Spleen (tissue), 11 donors: ENCODE measurements at regions not wholly inside any gene's neighbourhood (a gene's known extent, or its start where the extent isn't known, plus 50 kb on each side); places are given as distances from the start of the nearest gene placed in this dataset.

Experiments used
- DNase-seq: peaks from one replicate; pipeline ENCODE4 v3.0.0-alpha.2; 2020
- H3K27ac ChIP-seq, 8 donors: fragments of 200-600 bp; sonication (generic) in 7 of 8; 1 replicate in 4 of 8; 2 replicates in 4 of 8; pipeline versions ENCODE4 v1.5.0 to v1.8.0; 2016 to 2021; ENCODE audit warnings: inconsistent platforms in 4 of 8, mild to moderate bottlenecking in 4 of 8, moderate library complexity in 1 of 8
- H3K27me3 ChIP-seq, 7 donors: fragments of 200-600 bp; sonication (generic) in 6 of 7; replicated peaks in 1 of 7; 1 replicate in 4 of 7; 2 replicates in 3 of 7; pipeline versions ENCODE4 v1.5.0 to v1.8.0; 2016 to 2021; ENCODE audit warnings: inconsistent platforms in 3 of 7, mild to moderate bottlenecking in 1 of 7
- H3K36me3 ChIP-seq, 6 donors: fragments of 200-600 bp; sonication (generic) in 5 of 6; 1 replicate in 4 of 6; 2 replicates in 2 of 6; pipeline versions ENCODE4 v1.5.0 to v1.8.0; 2016 to 2021; ENCODE audit warnings: inconsistent platforms in 2 of 6
- H3K4me1 ChIP-seq, 6 donors: fragments of 200-600 bp; sonication (generic) in 5 of 6; 1 replicate in 3 of 6; 2 replicates in 3 of 6; pipeline versions ENCODE4 v1.5.0 to v1.8.0; 2016 to 2021; ENCODE audit warnings: inconsistent platforms in 3 of 6
- H3K4me3 ChIP-seq, 8 donors: fragments of 200-600 bp; sonication (generic) in 7 of 8; 1 replicate in 4 of 8; 2 replicates in 4 of 8; pipeline versions ENCODE4 v1.5.0 to v1.8.0; 2016 to 2021; ENCODE audit warnings: inconsistent platforms in 4 of 8, mild to moderate bottlenecking in 4 of 8, moderate library complexity in 2 of 8
- H3K9me3 ChIP-seq, 8 donors: fragments of 200-600 bp; sonication (generic) in 7 of 8; 1 replicate in 4 of 8; 2 replicates in 4 of 8; pipeline versions ENCODE4 v1.5.0 to v1.8.0; 2016 to 2021; ENCODE audit warnings: inconsistent platforms in 4 of 8
- POLR2A ChIP-seq, 3 donors: fragments of 450-650 bp; IDR thresholded peaks; one replicate each; pipeline ENCODE4 v1.5.1; 2017; ENCODE audit warnings: antibody characterized with exemption in 3 of 3, mild to moderate bottlenecking in 1 of 3
- POLR2AphosphoS5 ChIP-seq, 3 donors: sonication (generic); formaldehyde crosslinking; IDR thresholded peaks; one replicate each; pipeline ENCODE4 v1.5.1; 2017; ENCODE audit warnings: antibody characterized with exemption in 3 of 3
- WGBS, 5 donors: extraction: QIAGEN DNeasy Blood & Tissue Kit in 3 of 5; methylation state at CpG; one replicate each; pipeline versions ENCODE4 v1.1.5 to v1.1.7; 2013 to 2018; 5-methylcytosine and 5-hydroxymethylcytosine counted together
- intact Hi-C: fragments of 100-400 bp; cut with DNase I; formaldehyde crosslinking; loops from one replicate; pipeline ENCODE4 v1.15.0; 2023; ENCODE audit warnings: low total_unique reads
- TF ChIP-seq, protein P1 (sequence below), 11 experiments: fragments of 200-600 bp in 7 of 11; fragments of 450-650 bp in 4 of 11; sonication (generic) in 4 of 11; IDR thresholded peaks in 8 of 11; conservative IDR thresholded peaks in 3 of 11; 1 replicate in 7 of 11; 2 replicates in 4 of 11; pipeline versions ENCODE4 v1.4.0 to v1.8.0; 2016 to 2021; ENCODE audit warnings: antibody characterized with exemption in 11 of 11, inconsistent platforms in 4 of 11, mild to moderate bottlenecking in 1 of 11
- donor health status: healthy with polysubstance abuse.
- donor health status: DM: no; HTN: no; CAD: no; lungs with moderate emphysema.
- donor health status: DM: no; HTN: no; CAD: no.
- donor health status: Bipolar disorder and iron deficiency.
- donor health status: healthy.
- donor health status: DM: no; HTN: no; CAD: no.
- donor health status: DM: yes; HTN: yes; CAD: no.

DNA sequence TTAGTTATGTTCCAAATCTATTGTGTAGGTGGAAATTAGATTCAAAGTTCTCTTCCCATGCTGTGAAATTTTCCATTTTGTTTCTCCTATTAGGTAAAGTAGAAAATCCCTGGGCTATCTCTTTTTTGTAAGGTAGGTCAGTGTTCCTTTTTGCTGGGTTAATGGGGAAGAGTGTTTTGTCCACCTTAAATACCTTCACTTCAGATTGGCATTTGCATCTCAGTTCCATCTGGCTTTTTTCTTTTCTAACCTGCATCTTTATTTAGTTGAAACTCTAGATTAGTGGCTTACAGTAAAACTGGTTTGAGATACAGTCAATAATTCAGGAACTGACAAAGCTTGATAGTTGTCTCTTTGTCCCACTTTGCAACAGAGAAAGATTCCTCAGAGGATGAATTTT lies 1115.8 kb downstream of the PDHA2 start:
- Histone ChIP-seq H3K27ac (no peak overlapping the region), H3K4me1 (no peaks in the 10 kb centered on the region), H3K27me3 (no peaks in the 10 kb centered on the region), H3K36me3 (no peaks in the 10 kb centered on the region), H3K9me3 (no peaks in the 10 kb centered on the region), H3K4me3 (no peak overlapping the region)
- intact Hi-C loops, result no loop called here
- no peak for TF ChIP-seq POLR2AphosphoS5 (IDR thresholded peaks at IDR 0.05)
- TF ChIP-seq, protein P1, sequence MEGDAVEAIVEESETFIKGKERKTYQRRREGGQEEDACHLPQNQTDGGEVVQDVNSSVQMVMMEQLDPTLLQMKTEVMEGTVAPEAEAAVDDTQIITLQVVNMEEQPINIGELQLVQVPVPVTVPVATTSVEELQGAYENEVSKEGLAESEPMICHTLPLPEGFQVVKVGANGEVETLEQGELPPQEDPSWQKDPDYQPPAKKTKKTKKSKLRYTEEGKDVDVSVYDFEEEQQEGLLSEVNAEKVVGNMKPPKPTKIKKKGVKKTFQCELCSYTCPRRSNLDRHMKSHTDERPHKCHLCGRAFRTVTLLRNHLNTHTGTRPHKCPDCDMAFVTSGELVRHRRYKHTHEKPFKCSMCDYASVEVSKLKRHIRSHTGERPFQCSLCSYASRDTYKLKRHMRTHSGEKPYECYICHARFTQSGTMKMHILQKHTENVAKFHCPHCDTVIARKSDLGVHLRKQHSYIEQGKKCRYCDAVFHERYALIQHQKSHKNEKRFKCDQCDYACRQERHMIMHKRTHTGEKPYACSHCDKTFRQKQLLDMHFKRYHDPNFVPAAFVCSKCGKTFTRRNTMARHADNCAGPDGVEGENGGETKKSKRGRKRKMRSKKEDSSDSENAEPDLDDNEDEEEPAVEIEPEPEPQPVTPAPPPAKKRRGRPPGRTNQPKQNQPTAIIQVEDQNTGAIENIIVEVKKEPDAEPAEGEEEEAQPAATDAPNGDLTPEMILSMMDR (IDR thresholded peaks at IDR 0.05 in 8 of 11, conservative IDR thresholded peaks at IDR 0.05 in 3 of 11), result no peak
- no peak for TF ChIP-seq POLR2A (IDR thresholded peaks at IDR 0.05)
- DNase-seq, result no peak

DNA sequence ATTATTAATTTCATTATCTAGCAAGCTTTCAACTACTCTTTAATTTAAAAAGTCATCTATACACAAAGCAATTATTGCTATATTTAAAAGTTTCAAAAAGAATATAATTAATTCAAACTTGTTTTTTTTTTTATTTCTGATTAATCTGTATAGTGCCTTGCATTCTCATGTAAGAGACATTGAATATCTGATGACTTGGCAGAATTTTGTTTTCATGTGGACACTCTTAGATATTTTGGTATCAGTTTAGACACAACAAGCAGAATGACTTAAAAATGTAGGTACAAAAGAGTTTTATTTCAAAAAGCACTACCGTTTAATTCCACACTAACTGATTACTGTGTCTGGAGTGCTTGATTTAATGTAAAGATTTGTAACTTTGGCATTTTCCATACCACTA lies 1129.6 kb downstream of the PDHA2 start:
- H3K4me3 ChIP-seq, result no peak overlapping the region
- WGBS, 5 donors, result 88 to 96% (median 92%) methylated on average over 1 of the region's 1 CpG
- no peak overlapping the region for H3K27ac ChIP-seq
- H3K9me3 ChIP-seq, result peaks cover 0 to 23% (median 3%) of the 10 kb centered on the region in 8 donors
- H3K27me3 ChIP-seq, result no peaks in the 10 kb centered on the region
- intact Hi-C loops, result no loop called here
- no peaks in the 10 kb centered on the region for H3K4me1 ChIP-seq
- TF ChIP-seq POLR2AphosphoS5 (IDR thresholded peaks at IDR 0.05) (no peak), POLR2A (IDR thresholded peaks at IDR 0.05) (no peak)
- TF ChIP-seq, protein P1 (IDR thresholded peaks at IDR 0.05 in 8 of 11, conservative IDR thresholded peaks at IDR 0.05 in 3 of 11), result no peak
- no peaks in the 10 kb centered on the region for H3K36me3 ChIP-seq
- DNase-seq, result no peak

DNA sequence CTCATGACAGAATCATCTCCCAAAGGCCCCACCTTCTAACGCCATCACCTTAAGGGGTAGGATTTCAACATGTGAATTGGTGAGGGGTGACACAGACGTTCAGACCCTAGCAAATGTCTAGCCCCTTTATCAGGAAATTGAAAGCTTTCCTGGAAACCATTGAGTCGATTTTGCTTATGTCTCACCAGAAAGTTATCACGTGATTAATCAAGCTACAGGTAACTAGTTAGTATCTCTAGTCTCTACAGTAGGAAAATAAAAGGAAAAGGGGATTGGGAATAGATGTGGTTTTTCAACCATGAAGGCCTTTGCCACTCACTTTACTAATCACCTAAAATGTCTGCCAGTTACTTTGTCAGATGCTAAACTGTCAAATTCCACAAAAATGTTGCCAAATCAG lies 1133.0 kb downstream of the PDHA2 start:
- Histone ChIP-seq H3K9me3 (no peaks in the 10 kb centered on the region), H3K27me3 (no peaks in the 10 kb centered on the region), H3K4me1 (no peaks in the 10 kb centered on the region), H3K27ac (no peak overlapping the region), H3K4me3 (no peak overlapping the region), H3K36me3 (no peaks in the 10 kb centered on the region)
- no peak for DNase-seq
- 70 to 83% (median 73%) methylated on average over 4 of the region's 4 CpGs for WGBS, 5 donors
- intact Hi-C loops, result no loop called here
- TF ChIP-seq, protein P1 (IDR thresholded peaks at IDR 0.05 in 8 of 11, conservative IDR thresholded peaks at IDR 0.05 in 3 of 11), result no peak
- TF ChIP-seq POLR2A (IDR thresholded peaks at IDR 0.05) (no peak), POLR2AphosphoS5 (IDR thresholded peaks at IDR 0.05) (no peak)

DNA sequence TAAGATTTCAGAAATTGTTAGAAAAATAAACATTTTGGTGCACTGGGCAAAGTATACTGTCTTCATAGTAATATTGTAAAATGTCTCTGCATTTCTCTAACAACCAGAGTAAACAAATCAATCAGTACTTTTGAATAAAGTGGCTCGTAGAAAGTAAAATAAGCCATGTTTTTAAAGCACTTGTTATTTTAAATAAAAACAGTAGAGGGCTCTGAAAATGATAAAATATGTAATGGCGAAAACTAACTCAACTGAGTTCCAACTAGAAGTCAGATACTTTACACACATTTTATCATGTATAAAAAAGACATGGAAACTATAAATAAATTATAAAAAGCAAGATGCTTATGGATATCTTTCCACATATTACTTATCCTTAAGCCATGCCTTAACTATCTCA lies 1134.4 kb downstream of the PDHA2 start:
- H3K36me3 ChIP-seq, result no peaks in the 10 kb centered on the region
- 62 to 84% (median 76%) methylated on average over 2 of the region's 2 CpGs for WGBS, 5 donors
- H3K4me3 ChIP-seq, result no peak overlapping the region
- H3K4me1 ChIP-seq, result no peaks in the 10 kb centered on the region
- intact Hi-C loops, result no loop called here
- no peaks in the 10 kb centered on the region for H3K27me3 ChIP-seq
- no peak overlapping the region for H3K27ac ChIP-seq
- peaks cover 0 to 4% (median 0%) of the 10 kb centered on the region in 8 donors for H3K9me3 ChIP-seq
- TF ChIP-seq, protein P1 (IDR thresholded peaks at IDR 0.05 in 8 of 11, conservative IDR thresholded peaks at IDR 0.05 in 3 of 11), result no peak
- no peak for DNase-seq
